ENCODE measurements at regions not wholly inside any gene's neighbourhood (a gene's known extent, or its start where the extent isn't known, plus 50 kb on each side); places are given as distances from the start of the nearest gene placed in this dataset.

GRCh38 chr12:38153737-38154061 is 162.9 kb upstream of the ALG10B start:
- Histone ChIP-seq H3K27ac (ENCODE audit: low read length) (no peak overlapping the region), H3K27me3 (ENCODE audit: control insufficient read depth, insufficient read depth, low read length) (no peaks in the 10 kb centered on the region), H3K4me3 (ENCODE audit: low read length) (no peak overlapping the region), H3K9me3 (replicated peaks; ENCODE audit: control insufficient read depth, low read depth, low read length) (peaks cover 75% of the 10 kb centered on the region), H3K4me1 (ENCODE audit: control insufficient read depth, insufficient read depth, low read length) (no peaks in the 10 kb centered on the region), H3K36me3 (ENCODE audit: control insufficient read depth, insufficient read depth, low read length) (no peaks in the 10 kb centered on the region)
- DNase-seq, result no peak
- WGBS (ENCODE audit: insufficient coverage), result 81% methylated on average over 19 of the region's 19 CpGs

- DNase-seq, result no peak
- Histone ChIP-seq H3K9me3 (replicated peaks; ENCODE audit: control insufficient read depth, low read depth, low read length) (peaks cover 78% of the 10 kb centered on the region), H3K4me1 (ENCODE audit: control insufficient read depth, insufficient read depth, low read length) (no peaks in the 10 kb centered on the region), H3K27ac (ENCODE audit: low read length) (no peak overlapping the region), H3K36me3 (ENCODE audit: control insufficient read depth, insufficient read depth, low read length) (no peaks in the 10 kb centered on the region), H3K27me3 (ENCODE audit: control insufficient read depth, insufficient read depth, low read length) (no peaks in the 10 kb centered on the region), H3K4me3 (ENCODE audit: low read length) (no peak overlapping the region)
- WGBS (ENCODE audit: insufficient coverage), result 87% methylated on average over 39 of the region's 39 CpGs
Observed at GRCh38 chr12:38154096-38155019, 162.2 kb upstream of the ALG10B start.

GRCh38 chr12:38155020-38155395 is 161.6 kb upstream of the ALG10B start:
- Histone ChIP-seq H3K4me1 (ENCODE audit: control insufficient read depth, insufficient read depth, low read length) (no peaks in the 10 kb centered on the region), H3K9me3 (replicated peaks; ENCODE audit: control insufficient read depth, low read depth, low read length) (peaks cover 78% of the 10 kb centered on the region), H3K36me3 (ENCODE audit: control insufficient read depth, insufficient read depth, low read length) (no peaks in the 10 kb centered on the region), H3K27me3 (ENCODE audit: control insufficient read depth, insufficient read depth, low read length) (no peaks in the 10 kb centered on the region), H3K4me3 (ENCODE audit: low read length) (no peak overlapping the region), H3K27ac (ENCODE audit: low read length) (no peak overlapping the region)
- WGBS (ENCODE audit: insufficient coverage), result 81% methylated on average over 16 of the region's 16 CpGs
- DNase-seq, result no peak

GRCh38 chr12:38155526-38156496 is 160.8 kb upstream of the ALG10B start:
- Histone ChIP-seq H3K4me3 (ENCODE audit: low read length) (no peak overlapping the region), H3K9me3 (replicated peaks; ENCODE audit: control insufficient read depth, low read depth, low read length) (peaks cover 77% of the 10 kb centered on the region), H3K27ac (ENCODE audit: low read length) (no peak overlapping the region), H3K36me3 (ENCODE audit: control insufficient read depth, insufficient read depth, low read length) (no peaks in the 10 kb centered on the region), H3K27me3 (ENCODE audit: control insufficient read depth, insufficient read depth, low read length) (no peaks in the 10 kb centered on the region), H3K4me1 (ENCODE audit: control insufficient read depth, insufficient read depth, low read length) (no peaks in the 10 kb centered on the region)
- WGBS (ENCODE audit: insufficient coverage), result 85% methylated on average over 48 of the region's 52 CpGs
- DNase-seq, result no peak

GRCh38 chr12:38156497-38157245 is 159.9 kb upstream of the ALG10B start:
- Histone ChIP-seq H3K27me3 (ENCODE audit: control insufficient read depth, insufficient read depth, low read length) (no peaks in the 10 kb centered on the region), H3K9me3 (replicated peaks; ENCODE audit: control insufficient read depth, low read depth, low read length) (peaks cover 78% of the 10 kb centered on the region), H3K27ac (ENCODE audit: low read length) (no peak overlapping the region), H3K4me1 (ENCODE audit: control insufficient read depth, insufficient read depth, low read length) (no peaks in the 10 kb centered on the region), H3K4me3 (ENCODE audit: low read length) (no peak overlapping the region), H3K36me3 (ENCODE audit: control insufficient read depth, insufficient read depth, low read length) (no peaks in the 10 kb centered on the region)
- DNase-seq, result no peak
- WGBS (ENCODE audit: insufficient coverage), result 87% methylated on average over 37 of the region's 39 CpGs

DNA sequence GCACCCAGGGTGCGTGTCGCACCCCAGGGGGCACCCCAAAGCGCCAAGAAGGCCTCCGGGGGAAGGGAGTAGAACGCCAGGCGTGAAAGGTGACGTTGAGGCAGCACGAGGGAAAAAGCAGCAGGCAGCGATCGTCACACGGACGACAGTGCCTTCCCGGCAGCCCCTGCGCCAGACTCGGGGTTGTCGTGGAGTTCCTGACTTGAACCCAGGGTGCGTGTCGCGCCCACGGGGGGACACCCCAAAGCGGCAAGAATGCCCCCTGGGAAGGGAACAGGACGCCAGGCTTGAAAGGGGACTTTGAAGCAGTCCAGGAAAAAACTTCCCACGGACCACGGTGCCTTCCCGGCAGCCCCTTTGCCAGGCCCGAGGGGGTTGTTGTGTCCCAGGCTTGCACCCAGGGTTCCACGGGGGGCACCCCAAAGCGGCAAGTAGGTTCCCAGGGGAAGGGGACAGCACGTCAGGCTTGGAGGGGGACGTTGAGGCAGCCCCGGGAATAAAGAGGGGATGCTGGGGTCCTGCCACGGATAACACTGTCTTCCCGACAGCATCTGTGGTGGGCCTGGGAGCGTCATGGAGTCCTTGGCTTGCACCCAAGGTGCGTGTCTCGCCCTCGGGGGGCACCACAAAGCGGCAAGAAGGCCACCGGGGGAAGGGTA is 159.2 kb upstream of the ALG10B start:
- 90% methylated on average over 39 of the region's 39 CpGs for WGBS (ENCODE audit: insufficient coverage)
- Histone ChIP-seq H3K27me3 (ENCODE audit: control insufficient read depth, insufficient read depth, low read length) (no peaks in the 10 kb centered on the region), H3K4me1 (ENCODE audit: control insufficient read depth, insufficient read depth, low read length) (no peaks in the 10 kb centered on the region), H3K4me3 (ENCODE audit: low read length) (no peak overlapping the region), H3K9me3 (replicated peaks; ENCODE audit: control insufficient read depth, low read depth, low read length) (peaks cover 78% of the 10 kb centered on the region), H3K27ac (ENCODE audit: low read length) (no peak overlapping the region), H3K36me3 (ENCODE audit: control insufficient read depth, insufficient read depth, low read length) (no peaks in the 10 kb centered on the region)
- DNase-seq, result no peak

DNA sequence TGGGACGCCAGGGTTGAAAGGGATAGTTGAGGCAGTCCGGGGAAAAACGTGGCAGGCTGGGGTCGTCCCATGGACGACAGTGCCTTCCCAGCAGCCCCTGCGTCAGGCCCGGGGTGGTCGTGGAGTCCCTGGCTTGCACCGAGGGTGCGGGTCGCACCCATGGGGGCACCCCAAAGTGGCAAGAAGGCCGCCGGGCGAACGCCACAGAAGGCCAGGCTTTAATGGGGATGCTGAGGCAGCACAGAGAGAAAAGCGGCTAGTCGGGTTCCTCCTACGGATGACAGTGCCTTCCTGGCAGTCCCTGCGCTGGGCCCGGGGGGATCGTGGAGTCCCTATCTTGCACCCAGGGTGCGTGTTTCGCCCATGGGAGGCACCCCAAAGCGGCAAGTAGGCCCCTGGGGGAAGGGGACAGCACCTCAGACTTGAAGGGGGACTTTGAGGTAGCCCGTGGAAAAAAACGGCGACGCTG is 158.6 kb upstream of the ALG10B start:
- H3K4me1 ChIP-seq (ENCODE audit: control insufficient read depth, insufficient read depth, low read length), result no peaks in the 10 kb centered on the region
- WGBS (ENCODE audit: insufficient coverage), result 89% methylated on average over 28 of the region's 28 CpGs

GRCh38 chr12:38158428-38159091 is 158.0 kb upstream of the ALG10B start:
- H3K36me3 ChIP-seq (ENCODE audit: control insufficient read depth, insufficient read depth, low read length), result no peaks in the 10 kb centered on the region
- H3K4me1 ChIP-seq (ENCODE audit: control insufficient read depth, insufficient read depth, low read length), result no peaks in the 10 kb centered on the region
- WGBS (ENCODE audit: insufficient coverage), result 90% methylated on average over 32 of the region's 32 CpGs
- H3K4me3 ChIP-seq (ENCODE audit: low read length), result no peak overlapping the region
- H3K27ac ChIP-seq (ENCODE audit: low read length), result no peak overlapping the region
- DNase-seq, result no peak
- H3K27me3 ChIP-seq (ENCODE audit: control insufficient read depth, insufficient read depth, low read length), result no peaks in the 10 kb centered on the region
- peaks cover 81% of the 10 kb centered on the region for H3K9me3 ChIP-seq (replicated peaks; ENCODE audit: control insufficient read depth, low read depth, low read length)

More for the DNA sequence above, 158.6 kb upstream of the ALG10B start:
- Histone ChIP-seq H3K27ac (ENCODE audit: low read length) (no peak overlapping the region), H3K36me3 (ENCODE audit: control insufficient read depth, insufficient read depth, low read length) (no peaks in the 10 kb centered on the region), H3K4me3 (ENCODE audit: low read length) (no peak overlapping the region), H3K9me3 (replicated peaks; ENCODE audit: control insufficient read depth, low read depth, low read length) (peaks cover 81% of the 10 kb centered on the region), H3K27me3 (ENCODE audit: control insufficient read depth, insufficient read depth, low read length) (no peaks in the 10 kb centered on the region)
- no peak for DNase-seq

GRCh38 chr12:38159092-38159551 is 157.5 kb upstream of the ALG10B start:
- Histone ChIP-seq H3K4me3 (ENCODE audit: low read length) (no peak overlapping the region), H3K9me3 (replicated peaks; ENCODE audit: control insufficient read depth, low read depth, low read length) (peaks cover 79% of the 10 kb centered on the region)

More at GRCh38 chr12:38159092-38159551, 157.5 kb upstream of the ALG10B start:
- 83% methylated on average over 19 of the region's 19 CpGs for WGBS (ENCODE audit: insufficient coverage)
- Histone ChIP-seq H3K4me1 (ENCODE audit: control insufficient read depth, insufficient read depth, low read length) (no peaks in the 10 kb centered on the region), H3K27me3 (ENCODE audit: control insufficient read depth, insufficient read depth, low read length) (no peaks in the 10 kb centered on the region), H3K36me3 (ENCODE audit: control insufficient read depth, insufficient read depth, low read length) (no peaks in the 10 kb centered on the region), H3K27ac (ENCODE audit: low read length) (no peak overlapping the region)
- DNase-seq, result no peak
